ENCODE measurements at regions not wholly inside any gene's neighbourhood (a gene's known extent, or its start where the extent isn't known, plus 50 kb on each side); places are given as distances from the start of the nearest gene placed in this dataset.

DNA sequence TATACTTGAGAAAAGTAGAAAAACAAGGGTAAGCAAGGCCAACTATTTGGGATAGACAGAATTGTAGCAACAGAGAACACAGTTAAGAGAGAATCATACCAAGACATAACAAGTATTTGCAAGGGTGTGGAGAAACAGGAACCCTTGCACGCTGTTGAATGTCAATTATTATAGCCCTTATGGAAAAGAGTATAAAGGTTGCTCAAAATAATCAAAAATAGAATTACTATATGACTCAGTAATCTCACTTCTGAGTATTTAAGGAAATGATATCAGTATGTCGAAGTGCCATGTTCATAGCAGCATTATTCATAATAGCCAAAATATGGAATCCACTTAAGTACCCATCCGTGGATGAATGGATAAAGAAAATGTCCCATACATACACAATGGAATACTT is 193.3 kb downstream of the PHLDA1 start:
- Histone ChIP-seq H3K4me1 (ENCODE audit: control insufficient read depth, insufficient read depth, low read length) (peaks cover 15% of the 10 kb centered on the region), H3K27ac (ENCODE audit: low read length) (no peak overlapping the region), H3K9me3 (replicated peaks; ENCODE audit: control insufficient read depth, low read depth, low read length) (no peaks in the 10 kb centered on the region), H3K4me3 (ENCODE audit: low read length) (no peak overlapping the region), H3K36me3 (ENCODE audit: control insufficient read depth, insufficient read depth, low read length) (no peaks in the 10 kb centered on the region), H3K27me3 (ENCODE audit: control insufficient read depth, insufficient read depth, low read length) (no peaks in the 10 kb centered on the region)
- WGBS (ENCODE audit: insufficient coverage), result no CpG with 5 or more reads among the region's 3 CpGs
- DNase-seq, result no peak

DNA sequence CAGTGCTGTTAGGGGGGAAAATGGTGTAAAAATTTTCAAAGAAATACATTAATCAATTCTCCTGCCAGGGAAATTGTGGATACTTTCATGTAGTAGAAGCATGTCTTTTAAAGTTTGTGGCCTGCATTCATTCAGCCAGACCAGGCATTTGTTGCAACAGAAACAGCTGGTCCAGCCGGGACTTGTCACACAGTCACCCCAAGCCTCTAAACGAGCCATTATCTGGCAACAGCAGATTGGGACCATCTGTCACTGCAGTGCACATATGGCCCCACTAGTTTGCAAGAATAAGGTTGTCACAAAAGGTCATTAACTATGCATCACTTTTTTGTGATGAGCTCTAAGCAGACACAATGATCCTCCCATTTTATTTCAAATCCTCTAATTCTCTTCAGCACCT is 193.9 kb downstream of the PHLDA1 start:
- Histone ChIP-seq H3K4me3 (ENCODE audit: low read length) (no peak overlapping the region), H3K4me1 (ENCODE audit: control insufficient read depth, insufficient read depth, low read length) (peaks cover 15% of the 10 kb centered on the region), H3K36me3 (ENCODE audit: control insufficient read depth, insufficient read depth, low read length) (no peaks in the 10 kb centered on the region), H3K27ac (ENCODE audit: low read length) (peak overlapping the region; percentile 16), H3K27me3 (ENCODE audit: control insufficient read depth, insufficient read depth, low read length) (no peaks in the 10 kb centered on the region), H3K9me3 (replicated peaks; ENCODE audit: control insufficient read depth, low read depth, low read length) (no peaks in the 10 kb centered on the region)
- 37% methylated on average over 2 of the region's 2 CpGs for WGBS (ENCODE audit: insufficient coverage)
- peak; percentile 83 for DNase-seq

DNA sequence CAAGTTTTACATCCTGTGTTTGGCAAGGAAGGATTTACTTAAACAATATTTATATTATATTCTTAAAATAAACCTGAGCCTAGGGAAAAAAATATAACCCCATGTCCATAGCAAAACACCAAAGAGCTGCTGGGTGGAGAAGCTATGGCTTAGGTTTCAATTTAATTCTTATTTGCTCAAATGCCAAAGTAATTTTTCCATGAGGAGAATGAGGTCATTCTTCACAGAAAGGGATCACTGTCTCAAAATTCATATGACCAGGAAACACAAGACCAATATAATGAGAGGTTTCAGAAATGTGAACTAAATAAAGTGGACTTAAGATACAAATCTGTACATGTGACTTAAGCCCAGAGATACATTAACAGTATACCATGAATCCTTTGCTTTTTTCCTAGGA is 195.0 kb downstream of the PHLDA1 start:
- peak overlapping the region; percentile 56 for H3K27ac ChIP-seq (ENCODE audit: low read length)

DNA sequence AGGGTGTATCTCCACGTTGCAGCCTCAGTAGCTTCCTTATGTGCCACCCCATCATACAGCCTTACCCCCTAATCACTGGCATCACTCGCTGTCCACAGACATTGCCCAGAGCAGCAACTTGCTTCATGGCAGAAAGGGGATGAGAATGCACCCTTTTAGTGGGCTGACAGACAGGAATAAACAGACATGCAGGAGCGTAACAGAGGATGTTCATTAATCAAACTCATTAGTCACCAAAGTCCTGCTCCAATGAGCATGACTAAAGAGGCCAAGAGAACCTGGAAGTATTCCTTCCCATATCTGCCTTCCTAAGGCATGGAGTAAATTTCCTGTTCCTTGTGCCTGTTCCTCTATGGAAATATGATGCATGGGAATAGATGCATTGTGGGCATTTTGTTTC is 197.0 kb downstream of the PHLDA1 start:
- Histone ChIP-seq H3K27me3 (ENCODE audit: control insufficient read depth, insufficient read depth, low read length) (no peaks in the 10 kb centered on the region), H3K27ac (ENCODE audit: low read length) (no peak overlapping the region), H3K9me3 (replicated peaks; ENCODE audit: control insufficient read depth, low read depth, low read length) (no peaks in the 10 kb centered on the region), H3K4me3 (ENCODE audit: low read length) (no peak overlapping the region), H3K4me1 (ENCODE audit: control insufficient read depth, insufficient read depth, low read length) (peaks cover 10% of the 10 kb centered on the region), H3K36me3 (ENCODE audit: control insufficient read depth, insufficient read depth, low read length) (no peaks in the 10 kb centered on the region)
- 60% methylated on average over 1 of the region's 3 CpGs for WGBS (ENCODE audit: insufficient coverage)
- no peak for DNase-seq

More for the DNA sequence above, 195.0 kb downstream of the PHLDA1 start:
- H3K36me3 ChIP-seq (ENCODE audit: control insufficient read depth, insufficient read depth, low read length), result no peaks in the 10 kb centered on the region
- DNase-seq, result peak; percentile 86
- peaks cover 8% of the 10 kb centered on the region for H3K4me1 ChIP-seq (ENCODE audit: control insufficient read depth, insufficient read depth, low read length)
- H3K9me3 ChIP-seq (replicated peaks; ENCODE audit: control insufficient read depth, low read depth, low read length), result no peaks in the 10 kb centered on the region
- H3K4me3 ChIP-seq (ENCODE audit: low read length), result no peak overlapping the region
- no peaks in the 10 kb centered on the region for H3K27me3 ChIP-seq (ENCODE audit: control insufficient read depth, insufficient read depth, low read length)

DNA sequence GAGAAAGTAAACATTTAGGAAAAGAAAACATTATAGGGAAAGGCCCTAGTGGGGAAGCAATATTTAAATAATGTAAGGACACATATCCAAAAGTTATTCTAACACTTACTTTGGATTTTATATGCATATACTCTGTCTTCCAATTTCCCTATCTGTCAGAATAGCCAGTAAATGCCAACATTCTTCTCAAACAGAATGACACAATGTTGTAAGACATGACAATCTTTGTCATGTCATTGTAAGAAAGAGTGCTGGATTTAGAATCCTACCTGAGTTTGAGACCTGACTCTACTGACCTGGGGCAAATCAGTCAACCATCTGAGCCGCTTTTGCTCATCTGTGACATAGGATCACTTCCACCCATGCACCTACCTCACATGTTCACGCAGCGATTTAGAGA is 198.3 kb downstream of the PHLDA1 start:
- Histone ChIP-seq H3K36me3 (ENCODE audit: control insufficient read depth, insufficient read depth, low read length) (no peaks in the 10 kb centered on the region), H3K27ac (ENCODE audit: low read length) (no peak overlapping the region)
- WGBS (ENCODE audit: insufficient coverage), result no CpG with 5 or more reads among the region's 3 CpGs

DNA sequence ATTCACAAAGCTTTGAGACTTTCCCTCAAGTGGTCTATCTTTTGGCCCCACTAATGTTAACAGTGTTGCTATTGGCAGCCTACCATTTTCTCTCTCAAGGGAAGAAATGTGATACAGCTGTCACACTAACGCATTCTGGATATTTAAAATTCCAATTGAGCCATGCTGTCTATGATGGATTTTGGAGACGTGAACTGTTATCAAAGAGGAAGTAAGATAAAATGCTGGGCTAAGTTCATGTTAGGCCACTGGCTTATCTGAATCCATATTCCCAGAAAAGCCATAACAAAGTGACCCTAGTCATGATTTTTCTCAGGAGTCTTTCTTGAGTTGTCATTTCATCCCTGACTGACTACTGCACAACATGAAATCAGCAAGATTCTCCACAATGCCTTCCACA is 200.2 kb downstream of the PHLDA1 start:
- Histone ChIP-seq H3K4me3 (ENCODE audit: low read length) (no peak overlapping the region), H3K9me3 (replicated peaks; ENCODE audit: control insufficient read depth, low read depth, low read length) (no peaks in the 10 kb centered on the region), H3K4me1 (ENCODE audit: control insufficient read depth, insufficient read depth, low read length) (peaks cover 7% of the 10 kb centered on the region), H3K36me3 (ENCODE audit: control insufficient read depth, insufficient read depth, low read length) (no peaks in the 10 kb centered on the region), H3K27ac (ENCODE audit: low read length) (no peak overlapping the region), H3K27me3 (ENCODE audit: control insufficient read depth, insufficient read depth, low read length) (no peaks in the 10 kb centered on the region)
- no CpG with 5 or more reads among the region's 2 CpGs for WGBS (ENCODE audit: insufficient coverage)
- DNase-seq, result no peak

More for the DNA sequence above, 198.3 kb downstream of the PHLDA1 start:
- H3K4me3 ChIP-seq (ENCODE audit: low read length), result no peak overlapping the region
- no peaks in the 10 kb centered on the region for H3K9me3 ChIP-seq (replicated peaks; ENCODE audit: control insufficient read depth, low read depth, low read length)
- no peak for DNase-seq
- peaks cover 10% of the 10 kb centered on the region for H3K4me1 ChIP-seq (ENCODE audit: control insufficient read depth, insufficient read depth, low read length)
- no peaks in the 10 kb centered on the region for H3K27me3 ChIP-seq (ENCODE audit: control insufficient read depth, insufficient read depth, low read length)

DNA sequence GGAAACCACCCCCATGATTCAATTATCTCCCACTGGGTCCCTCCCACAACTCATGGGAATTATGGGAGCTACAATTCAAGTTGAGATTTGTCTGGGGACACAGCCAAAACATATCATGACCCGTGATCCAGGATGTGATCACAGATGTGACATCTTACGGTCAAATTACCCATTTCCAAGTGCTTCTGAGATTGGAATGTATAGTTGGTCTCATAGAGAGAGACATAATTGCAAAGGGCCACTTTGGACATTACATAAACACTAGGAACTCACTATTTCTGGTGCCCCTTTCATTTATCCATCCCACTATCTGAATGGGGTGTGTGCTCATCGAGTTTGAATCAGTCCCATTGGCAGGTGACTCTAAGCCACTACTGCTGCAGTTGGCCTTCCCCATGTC is 204.5 kb downstream of the PHLDA1 start:
- no peak for DNase-seq
- no CpG with 5 or more reads among the region's 3 CpGs for WGBS (ENCODE audit: insufficient coverage)

DNA sequence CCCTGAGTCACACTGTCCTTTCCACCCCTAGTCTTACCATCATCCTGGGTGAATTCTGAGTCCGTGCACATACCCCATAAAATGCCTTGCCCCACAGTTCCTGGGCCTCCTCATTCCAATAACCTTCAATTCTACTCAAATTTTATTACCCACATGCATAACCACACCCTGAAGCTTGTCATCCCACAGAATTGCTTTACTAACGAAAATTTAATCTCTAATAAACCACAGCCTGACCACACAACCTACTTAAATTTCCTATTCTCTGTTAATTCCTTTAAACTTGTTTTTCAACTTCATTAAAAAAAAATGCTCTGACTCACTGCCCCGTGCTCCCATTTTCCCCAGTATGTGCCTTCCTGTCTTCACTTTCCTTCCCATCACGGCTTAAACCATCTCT is 205.9 kb downstream of the PHLDA1 start:
- Histone ChIP-seq H3K36me3 (ENCODE audit: control insufficient read depth, insufficient read depth, low read length) (no peaks in the 10 kb centered on the region), H3K27me3 (ENCODE audit: control insufficient read depth, insufficient read depth, low read length) (no peaks in the 10 kb centered on the region), H3K4me3 (ENCODE audit: low read length) (no peak overlapping the region), H3K4me1 (ENCODE audit: control insufficient read depth, insufficient read depth, low read length) (peaks cover 6% of the 10 kb centered on the region), H3K27ac (ENCODE audit: low read length) (no peak overlapping the region), H3K9me3 (replicated peaks; ENCODE audit: control insufficient read depth, low read depth, low read length) (no peaks in the 10 kb centered on the region)
- DNase-seq, result no peak
- WGBS (ENCODE audit: insufficient coverage), result 83% methylated on average over 4 of the region's 4 CpGs

More for the DNA sequence above, 204.5 kb downstream of the PHLDA1 start:
- Histone ChIP-seq H3K4me3 (ENCODE audit: low read length) (no peak overlapping the region), H3K9me3 (replicated peaks; ENCODE audit: control insufficient read depth, low read depth, low read length) (no peaks in the 10 kb centered on the region), H3K27me3 (ENCODE audit: control insufficient read depth, insufficient read depth, low read length) (no peaks in the 10 kb centered on the region), H3K27ac (ENCODE audit: low read length) (no peak overlapping the region), H3K36me3 (ENCODE audit: control insufficient read depth, insufficient read depth, low read length) (no peaks in the 10 kb centered on the region), H3K4me1 (ENCODE audit: control insufficient read depth, insufficient read depth, low read length) (peaks cover 8% of the 10 kb centered on the region)

DNA sequence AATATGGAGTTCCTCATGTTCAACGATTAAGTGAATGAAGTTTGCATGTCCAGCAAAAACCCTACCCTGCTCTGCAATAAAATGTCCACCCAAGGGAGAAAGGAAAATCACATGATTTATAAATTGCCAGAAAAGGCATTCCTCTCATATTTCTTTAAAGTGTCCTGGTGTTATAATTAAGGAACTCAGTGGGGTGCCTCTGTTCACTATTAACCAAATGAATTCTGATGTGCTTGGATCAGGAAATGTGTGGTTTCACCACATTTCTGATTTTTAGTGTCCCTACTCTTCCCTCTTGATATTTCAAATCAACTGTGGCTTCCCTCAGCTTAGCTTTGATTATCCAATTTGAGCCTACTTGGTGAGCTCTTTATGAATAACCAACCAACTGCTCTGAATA is 208.1 kb downstream of the PHLDA1 start:
- no CpG with 5 or more reads among the region's 1 CpG for WGBS (ENCODE audit: insufficient coverage)
- no peak for DNase-seq
- no peak overlapping the region for H3K4me3 ChIP-seq (ENCODE audit: low read length)

DNA sequence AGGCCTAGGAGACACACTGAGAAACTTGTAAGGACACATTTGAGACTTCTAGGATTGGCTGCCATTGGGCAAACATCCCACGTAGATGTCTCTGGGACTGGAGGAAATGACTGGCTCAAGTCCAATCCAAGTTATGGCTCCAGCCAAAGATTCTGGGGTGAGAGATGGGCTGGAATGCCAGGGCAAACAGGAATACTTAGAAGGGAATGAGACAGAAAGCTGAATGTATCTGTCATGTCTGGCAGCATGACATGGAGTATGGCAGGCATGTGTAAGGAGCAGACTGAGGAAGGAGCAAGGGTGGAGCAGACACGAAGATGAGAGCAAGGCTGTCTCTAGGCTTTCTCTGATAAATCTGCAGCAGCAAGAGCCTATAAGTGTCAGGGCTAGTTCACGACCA is 209.2 kb downstream of the PHLDA1 start:
- no peak for DNase-seq
- no peak overlapping the region for H3K4me3 ChIP-seq (ENCODE audit: low read length)
- H3K27me3 ChIP-seq (ENCODE audit: control insufficient read depth, insufficient read depth, low read length), result no peaks in the 10 kb centered on the region
- H3K36me3 ChIP-seq (ENCODE audit: control insufficient read depth, insufficient read depth, low read length), result no peaks in the 10 kb centered on the region
- WGBS (ENCODE audit: insufficient coverage), result 84% methylated on average over 3 of the region's 3 CpGs
- H3K9me3 ChIP-seq (replicated peaks; ENCODE audit: control insufficient read depth, low read depth, low read length), result no peaks in the 10 kb centered on the region
- H3K27ac ChIP-seq (ENCODE audit: low read length), result no peak overlapping the region
- peaks cover 6% of the 10 kb centered on the region for H3K4me1 ChIP-seq (ENCODE audit: control insufficient read depth, insufficient read depth, low read length)

More for the DNA sequence above, 208.1 kb downstream of the PHLDA1 start:
- no peaks in the 10 kb centered on the region for H3K36me3 ChIP-seq (ENCODE audit: control insufficient read depth, insufficient read depth, low read length)
- peaks cover 6% of the 10 kb centered on the region for H3K4me1 ChIP-seq (ENCODE audit: control insufficient read depth, insufficient read depth, low read length)
- no peaks in the 10 kb centered on the region for H3K27me3 ChIP-seq (ENCODE audit: control insufficient read depth, insufficient read depth, low read length)
- no peak overlapping the region for H3K27ac ChIP-seq (ENCODE audit: low read length)
- H3K9me3 ChIP-seq (replicated peaks; ENCODE audit: control insufficient read depth, low read depth, low read length), result no peaks in the 10 kb centered on the region

DNA sequence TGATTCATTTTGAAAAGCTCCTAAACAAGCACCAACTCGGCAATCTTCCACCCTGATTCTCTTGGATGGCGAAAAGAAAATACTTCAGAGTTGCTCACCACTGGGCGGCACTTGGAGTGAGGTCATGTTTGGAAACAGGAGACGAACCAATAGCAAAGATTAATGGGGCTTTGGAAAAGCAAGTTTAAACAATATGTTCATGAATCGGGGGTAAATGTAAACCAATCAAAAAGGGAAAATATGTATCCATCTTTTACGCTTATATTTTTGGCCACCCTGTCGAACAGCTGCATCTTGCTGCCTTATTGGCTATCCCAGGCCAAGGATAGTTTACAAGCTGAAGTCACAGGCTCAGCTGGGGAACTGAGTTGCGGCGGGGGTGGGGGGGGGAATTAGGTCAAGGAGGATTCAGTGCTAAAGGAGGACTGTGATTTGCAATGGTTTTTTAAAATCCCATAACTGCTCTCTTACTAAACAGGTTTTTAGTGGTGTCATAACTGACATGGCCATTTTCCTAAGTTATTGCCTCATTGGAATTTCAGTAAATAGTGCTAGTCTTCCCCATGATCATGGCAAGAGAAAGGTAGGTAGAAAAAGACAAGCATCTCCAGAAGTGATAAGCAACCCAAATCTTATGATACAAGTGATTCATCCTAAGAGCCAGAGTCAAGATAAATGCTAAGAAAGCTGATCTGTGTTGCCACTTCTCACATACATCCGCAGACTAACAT is 210.6 kb downstream of the PHLDA1 start:
- H3K4me3 ChIP-seq (ENCODE audit: low read length), result no peak overlapping the region
- no peaks in the 10 kb centered on the region for H3K9me3 ChIP-seq (replicated peaks; ENCODE audit: control insufficient read depth, low read depth, low read length)
- WGBS (ENCODE audit: insufficient coverage), result 60% methylated on average over 1 of the region's 10 CpGs
- DNase-seq, result peak; percentile 99
- no peaks in the 10 kb centered on the region for H3K27me3 ChIP-seq (ENCODE audit: control insufficient read depth, insufficient read depth, low read length)
- H3K36me3 ChIP-seq (ENCODE audit: control insufficient read depth, insufficient read depth, low read length), result no peaks in the 10 kb centered on the region
- H3K4me1 ChIP-seq (ENCODE audit: control insufficient read depth, insufficient read depth, low read length), result peaks cover 7% of the 10 kb centered on the region
- peak overlapping the region; percentile 74 for H3K27ac ChIP-seq (ENCODE audit: low read length)
